GM12873 (cell line): ENCODE measurements at regions not wholly inside any gene's neighbourhood (a gene's known extent, or its start where the extent isn't known, plus 50 kb on each side); places are given as distances from the start of the nearest gene placed in this dataset.

Experiments
- TF ChIP-seq, protein P1 (sequence below): IDR thresholded peaks from 2 replicates; pipeline ENCODE4 v1.5.1; 2012; ENCODE audit warnings: low read depth, mild to moderate bottlenecking, moderate library complexity, low read length, control low read depth; ENCODE audit not compliant: insufficient read depth; ENCODE audit errors: missing control alignments

DNA sequence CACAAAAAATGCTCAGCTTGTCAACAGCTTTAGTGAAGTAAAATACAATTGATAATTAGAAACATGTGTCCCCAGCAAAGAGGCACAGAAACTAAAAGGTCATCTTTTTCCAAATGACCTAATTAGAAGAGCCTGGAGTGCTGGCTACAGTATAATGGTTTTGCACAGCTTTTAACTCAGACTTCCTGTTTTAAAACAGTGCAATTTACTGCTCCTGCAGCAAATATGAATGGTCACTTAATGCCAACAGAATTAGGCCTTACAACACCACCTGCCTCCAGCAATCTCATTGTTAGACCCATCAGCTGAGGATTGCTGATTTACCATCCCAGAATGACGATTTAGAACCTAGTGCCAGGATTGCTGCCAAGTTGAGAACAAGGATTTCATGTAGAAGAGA lies 239.3 kb downstream of the CETN3 start:
- TF ChIP-seq, protein P1, sequence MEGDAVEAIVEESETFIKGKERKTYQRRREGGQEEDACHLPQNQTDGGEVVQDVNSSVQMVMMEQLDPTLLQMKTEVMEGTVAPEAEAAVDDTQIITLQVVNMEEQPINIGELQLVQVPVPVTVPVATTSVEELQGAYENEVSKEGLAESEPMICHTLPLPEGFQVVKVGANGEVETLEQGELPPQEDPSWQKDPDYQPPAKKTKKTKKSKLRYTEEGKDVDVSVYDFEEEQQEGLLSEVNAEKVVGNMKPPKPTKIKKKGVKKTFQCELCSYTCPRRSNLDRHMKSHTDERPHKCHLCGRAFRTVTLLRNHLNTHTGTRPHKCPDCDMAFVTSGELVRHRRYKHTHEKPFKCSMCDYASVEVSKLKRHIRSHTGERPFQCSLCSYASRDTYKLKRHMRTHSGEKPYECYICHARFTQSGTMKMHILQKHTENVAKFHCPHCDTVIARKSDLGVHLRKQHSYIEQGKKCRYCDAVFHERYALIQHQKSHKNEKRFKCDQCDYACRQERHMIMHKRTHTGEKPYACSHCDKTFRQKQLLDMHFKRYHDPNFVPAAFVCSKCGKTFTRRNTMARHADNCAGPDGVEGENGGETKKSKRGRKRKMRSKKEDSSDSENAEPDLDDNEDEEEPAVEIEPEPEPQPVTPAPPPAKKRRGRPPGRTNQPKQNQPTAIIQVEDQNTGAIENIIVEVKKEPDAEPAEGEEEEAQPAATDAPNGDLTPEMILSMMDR, result no peak

DNA sequence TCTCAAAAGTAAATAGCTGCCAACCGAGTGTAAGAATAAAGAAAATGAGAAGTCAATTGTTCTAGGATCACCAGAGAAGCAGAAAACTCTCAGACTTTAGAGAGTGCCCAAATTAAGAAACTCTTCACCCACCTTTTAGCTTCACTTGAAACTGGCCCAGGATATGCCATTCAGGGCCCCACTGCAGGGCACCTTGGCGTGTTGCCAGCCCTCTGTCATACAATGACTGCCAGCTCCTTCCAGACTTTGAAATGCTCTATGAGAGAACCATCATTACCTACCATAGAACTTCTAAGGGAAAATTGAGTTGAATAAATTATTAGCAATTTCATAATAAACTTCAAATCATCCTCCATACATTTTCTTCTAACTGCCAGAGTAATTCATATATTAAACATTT lies 240.5 kb downstream of the CETN3 start:
- TF ChIP-seq, protein P1, result no peak

DNA sequence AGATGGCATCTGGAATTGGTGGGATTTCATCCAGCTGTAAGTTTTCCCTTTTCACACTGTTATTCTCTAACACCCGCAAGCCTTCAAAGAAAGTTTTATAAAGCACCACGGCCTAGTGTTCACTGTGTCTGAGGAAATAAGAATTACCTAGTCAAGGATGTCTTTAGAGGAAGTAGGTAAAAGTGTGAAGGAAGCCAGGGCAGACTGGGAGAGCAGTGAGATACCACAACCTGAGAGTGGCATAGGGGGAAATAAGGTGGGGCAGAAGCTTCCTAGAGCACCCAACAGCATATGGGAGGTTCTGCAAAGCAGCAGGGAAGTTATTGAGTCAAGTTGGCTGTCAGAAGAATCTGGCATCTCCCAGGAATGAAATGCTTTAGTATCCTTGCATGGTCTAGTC lies 241.2 kb downstream of the CETN3 start:
- TF ChIP-seq, protein P1, result no peak

DNA sequence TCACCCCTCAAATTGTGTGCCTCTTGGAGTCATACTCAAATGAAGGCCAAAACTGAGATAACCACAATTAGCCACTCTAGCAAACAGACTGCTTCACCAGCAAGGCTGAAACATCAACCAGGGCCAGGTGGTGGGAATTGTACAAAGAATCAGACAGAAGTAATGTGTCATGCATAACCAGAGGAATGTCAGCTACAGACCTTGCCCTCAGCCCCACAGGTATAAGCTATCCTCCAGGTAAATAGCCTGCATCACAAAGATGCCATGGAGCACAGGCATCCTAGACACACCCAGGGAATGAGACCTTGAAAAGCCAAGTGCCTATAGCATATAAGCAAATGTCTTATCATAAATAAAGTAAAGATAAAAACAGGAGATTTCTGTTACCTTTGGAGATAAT lies 242.7 kb downstream of the CETN3 start:
- TF ChIP-seq, protein P1, result no peak

DNA sequence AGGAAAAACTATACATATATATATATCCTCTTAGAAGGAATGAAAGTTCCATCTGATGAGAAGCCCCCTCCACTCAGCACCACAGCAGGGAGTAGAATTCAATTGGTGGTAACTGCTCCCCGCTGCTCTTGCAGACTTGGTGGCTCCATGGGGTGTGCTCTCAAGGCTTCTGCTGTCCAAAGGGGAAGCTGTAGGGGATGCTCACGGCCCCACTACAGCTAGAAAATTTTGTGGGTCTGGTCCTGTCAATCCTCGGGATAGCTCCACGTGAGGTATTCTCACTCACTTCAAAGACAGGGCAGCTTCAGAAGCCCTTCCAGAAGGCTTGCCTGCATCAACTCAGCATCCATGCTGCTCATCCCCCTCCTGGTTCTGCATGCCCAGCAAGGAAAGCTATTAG lies 247.2 kb downstream of the CETN3 start:
- TF ChIP-seq, protein P1, result no peak

DNA sequence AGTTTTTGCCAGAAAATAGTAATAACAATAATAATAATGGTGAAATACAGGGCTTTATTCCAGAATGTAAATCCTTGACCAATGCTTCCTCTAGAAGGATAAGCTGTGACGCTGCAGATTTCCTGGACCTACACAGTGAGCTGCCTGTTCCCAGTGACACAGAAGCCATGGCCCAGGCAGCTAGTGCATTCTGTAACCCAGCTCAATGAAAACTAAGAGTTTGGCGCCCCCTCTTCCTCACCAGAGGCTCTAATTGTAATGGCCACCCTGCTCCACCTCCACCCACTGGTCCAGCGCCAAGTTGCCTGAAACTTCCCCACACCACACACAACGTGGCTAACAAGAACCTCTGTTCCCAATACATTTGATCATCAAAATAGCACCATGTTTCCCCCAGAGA lies 248.1 kb downstream of the CETN3 start:
- TF ChIP-seq, protein P1, result peak; percentile 33

DNA sequence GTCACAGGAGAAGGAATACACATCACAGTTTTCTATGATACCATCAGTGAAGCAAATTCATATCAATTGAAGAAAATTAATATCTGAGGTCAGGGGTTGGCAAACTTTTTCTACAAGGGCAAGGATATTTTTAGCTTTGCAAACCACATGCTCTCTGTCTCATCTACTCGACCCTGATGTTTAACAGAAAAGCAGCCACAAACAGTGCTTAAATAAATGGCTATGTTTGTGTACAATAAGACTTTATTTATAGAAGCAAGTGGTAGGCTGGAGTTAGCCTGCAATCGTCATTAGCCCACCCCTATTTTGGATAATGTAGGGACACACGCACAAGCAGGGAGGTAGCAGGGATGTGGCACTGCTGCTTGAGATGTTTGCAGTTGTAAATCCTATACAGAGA lies 251.4 kb downstream of the CETN3 start:
- TF ChIP-seq, protein P1, result no peak
